H9 (cell line): ENCODE measurements at regions not wholly inside any gene's neighbourhood (a gene's known extent, or its start where the extent isn't known, plus 50 kb on each side); places are given as distances from the start of the nearest gene placed in this dataset.

ENCODE experiments used
- DNase-seq: peaks from one replicate; pipeline ENCODE4 v3.0.0-alpha.2; 2017
- H2AFZ ChIP-seq: one replicate; pipeline ENCODE4 v1.6.1; 2013; ENCODE audit warnings: mild to moderate bottlenecking, low read length, control low read depth, moderate library complexity
- H2AK5ac ChIP-seq: 2 replicates; pipeline ENCODE4 v1.6.1; 2013; ENCODE audit warnings: low read length, control low read depth, mixed read lengths; ENCODE audit not compliant: insufficient read length
- H2BK120ac ChIP-seq: one replicate; pipeline ENCODE4 v1.6.1; 2013; ENCODE audit warnings: low read depth, mild to moderate bottlenecking, low read length, control low read depth, inconsistent platforms; ENCODE audit not compliant: poor library complexity, severe bottlenecking
- H2BK12ac ChIP-seq: 2 replicates; pipeline ENCODE4 v1.6.1; 2013; ENCODE audit warnings: low read length, control low read depth, mixed read lengths, low read depth; ENCODE audit not compliant: insufficient read length
- H2BK15ac ChIP-seq: 2 replicates; pipeline ENCODE4 v1.6.1; 2013; ENCODE audit warnings: low read depth, low read length, control low read depth
- H2BK20ac ChIP-seq: one replicate; pipeline ENCODE4 v1.6.1; 2013; ENCODE audit warnings: low read depth, mild to moderate bottlenecking, low read length, control low read depth, inconsistent platforms; ENCODE audit not compliant: poor library complexity, severe bottlenecking
- H2BK5ac ChIP-seq: 2 replicates; pipeline ENCODE4 v1.6.1; 2013; ENCODE audit warnings: low read length, control low read depth, mixed read lengths; ENCODE audit not compliant: insufficient read length
- H3K14ac ChIP-seq: 2 replicates; pipeline ENCODE4 v1.6.1; 2013; ENCODE audit warnings: low read length, control low read depth; ENCODE audit not compliant: insufficient read depth
- H3K18ac ChIP-seq: 2 replicates; pipeline ENCODE4 v1.6.1; 2013; ENCODE audit warnings: low read depth, mild to moderate bottlenecking, mixed read lengths, low read length, control low read depth; ENCODE audit not compliant: insufficient read length
- H3K23ac ChIP-seq: 2 replicates; pipeline ENCODE4 v1.6.1; 2013; ENCODE audit warnings: low read length, control low read depth, mixed read lengths, low read depth; ENCODE audit not compliant: insufficient read length
- H3K23me2 ChIP-seq: 2 replicates; pipeline ENCODE4 v1.6.1; 2013; ENCODE audit warnings: low read depth, mild to moderate bottlenecking, mixed read lengths, low read length, control low read depth; ENCODE audit not compliant: insufficient read length, poor library complexity, severe bottlenecking
- H3K27ac ChIP-seq: 2 replicates; pipeline ENCODE4 v1.5.1; 2013; ENCODE audit warnings: low read length, control low read depth, mixed read lengths, low read depth; ENCODE audit not compliant: insufficient read length
- H3K27me3 ChIP-seq: 2 replicates; pipeline ENCODE4 v1.6.1; 2013; ENCODE audit warnings: low read length, control low read depth, inconsistent platforms; ENCODE audit not compliant: insufficient read depth
- H3K4ac ChIP-seq: 2 replicates; pipeline ENCODE4 v1.6.1; 2013; ENCODE audit warnings: low read depth, mild to moderate bottlenecking, control low read depth, inconsistent platforms, low read length, moderate library complexity
- H3K4me1 ChIP-seq: 2 replicates; pipeline ENCODE4 v1.6.1; 2013; ENCODE audit warnings: low read length, control low read depth, inconsistent platforms; ENCODE audit not compliant: insufficient read depth
- H3K4me2 ChIP-seq: 2 replicates; pipeline ENCODE4 v1.6.1; 2013; ENCODE audit warnings: low read length, control low read depth, mixed read lengths; ENCODE audit not compliant: insufficient read length, insufficient read depth
- H3K56ac ChIP-seq: 2 replicates; pipeline ENCODE4 v1.6.1; 2013; ENCODE audit warnings: low read depth, mild to moderate bottlenecking, mixed read lengths, low read length, control low read depth; ENCODE audit not compliant: insufficient read length
- H3K79me1 ChIP-seq: 2 replicates; pipeline ENCODE4 v1.6.1; 2013; ENCODE audit warnings: low read depth, mild to moderate bottlenecking, moderate library complexity, low read length, control low read depth, inconsistent platforms; ENCODE audit not compliant: insufficient read depth, poor library complexity, severe bottlenecking
- H3K79me2 ChIP-seq: 2 replicates; pipeline ENCODE4 v1.6.1; 2013; ENCODE audit warnings: low read length, control low read depth, inconsistent platforms; ENCODE audit not compliant: insufficient read depth
- H3K9ac ChIP-seq: 2 replicates; pipeline ENCODE4 v1.6.1; 2013; ENCODE audit warnings: low read length, control low read depth, mixed read lengths; ENCODE audit not compliant: insufficient read length; ENCODE audit errors: extremely low read depth
- H3K9me3 ChIP-seq: one replicate; pipeline ENCODE4 v1.6.1; 2013; ENCODE audit warnings: low read depth, low read length, inconsistent platforms; ENCODE audit not compliant: control insufficient read depth
- H3T11ph ChIP-seq: one replicate; pipeline ENCODE4 v1.6.1; 2013; ENCODE audit warnings: mild to moderate bottlenecking, low read length, control low read depth, inconsistent platforms
- H4K20me1 ChIP-seq: one replicate; pipeline ENCODE4 v1.6.1; 2013; ENCODE audit not compliant: control insufficient read depth, insufficient read length, insufficient read depth
- H4K5ac ChIP-seq: 2 replicates; pipeline ENCODE4 v1.6.1; 2013; ENCODE audit warnings: low read depth, mild to moderate bottlenecking, mixed read lengths, low read length, control low read depth; ENCODE audit not compliant: insufficient read length
- H4K8ac ChIP-seq: replicated peaks from 2 replicates; pipeline ENCODE4 v1.6.1; 2013; ENCODE audit warnings: low read length, control low read depth, mixed read lengths, low read depth; ENCODE audit not compliant: insufficient read length
- H4K91ac ChIP-seq: 2 replicates; pipeline ENCODE4 v1.6.1; 2013; ENCODE audit warnings: low read depth, mild to moderate bottlenecking, moderate library complexity, mixed read lengths, low read length, control low read depth; ENCODE audit not compliant: insufficient read length
- H3K27ac Mint-ChIP-seq, 3 experiments: 2 replicates in 2 of 3; 3 replicates in 1 of 3; pipeline ENCODE4 v1.8.0; 2020 to 2021; ENCODE audit warnings: mixed read lengths in 3 of 3, mild to moderate bottlenecking in 1 of 3, moderate library complexity in 1 of 3
- H3K27me3 Mint-ChIP-seq: 2 replicates; pipeline ENCODE4 v1.8.0; 2021; ENCODE audit warnings: low read depth, mild to moderate bottlenecking, moderate library complexity, mixed read lengths
- H3K36me3 Mint-ChIP-seq, 3 experiments: 2 replicates in 2 of 3; 3 replicates in 1 of 3; pipeline ENCODE4 v1.8.0; 2020 to 2021; ENCODE audit warnings: low read depth in 3 of 3, mixed read lengths in 3 of 3; ENCODE audit not compliant: insufficient read depth in 1 of 3
- H3K4me1 Mint-ChIP-seq, 2 experiments: 2 replicates each; pipeline ENCODE4 v1.8.0; 2020; ENCODE audit warnings: mixed read lengths in 2 of 2
- H3K4me3 Mint-ChIP-seq, 2 experiments: 2 replicates in 1 of 2; 3 replicates in 1 of 2; pipeline ENCODE4 v1.8.0; 2020 to 2021; ENCODE audit warnings: mild to moderate bottlenecking in 2 of 2, mixed read lengths in 2 of 2, moderate library complexity in 1 of 2
- H3K9me3 Mint-ChIP-seq, 2 experiments: 2 replicates in 1 of 2; 3 replicates in 1 of 2; pipeline ENCODE4 v1.8.0; 2020; ENCODE audit warnings: mild to moderate bottlenecking in 2 of 2, mixed read lengths in 2 of 2, moderate library complexity in 1 of 2
- CTCF ChIP-seq: fragments of 200-600 bp; sonication (generic); conservative IDR thresholded peaks from 3 replicates; pipeline ENCODE4 v1.8.0; 2021; ENCODE audit warnings: antibody characterized with exemption, mild to moderate bottlenecking
- WGBS: extraction: QIAGEN DNeasy Blood & Tissue Kit; methylation state at CpG from one replicate; pipeline ENCODE4 v1.1.7; 2013; ENCODE audit warnings: missing lambda C conversion rate, low lambda C conversion rate, mixed read lengths; ENCODE audit not compliant: insufficient read length; ENCODE audit errors: extremely low coverage; 5-methylcytosine and 5-hydroxymethylcytosine counted together

- Histone ChIP-seq H2BK20ac (no peak overlapping the region), H3K79me2 (no peaks in the 10 kb centered on the region), H4K8ac (no peak overlapping the region), H3K9ac (no peak overlapping the region), H3K14ac (no peak overlapping the region), H3K27me3 (no peaks in the 10 kb centered on the region), H3K27ac (no peak overlapping the region), H3K23ac (no peak overlapping the region), H3K18ac (no peak overlapping the region), H3K9me3 (no peaks in the 10 kb centered on the region), H2AFZ (no peak overlapping the region), H3K23me2 (no peaks in the 10 kb centered on the region), H3K79me1 (no peaks in the 10 kb centered on the region), H2BK5ac (no peak overlapping the region), H4K20me1 (no peaks in the 10 kb centered on the region), H2AK5ac (no peak overlapping the region), H3K4ac (no peak overlapping the region), H2BK12ac (no peak overlapping the region), H4K5ac (no peak overlapping the region), H3T11ph (no peak overlapping the region), H2BK15ac (no peak overlapping the region), H3K4me1 (no peaks in the 10 kb centered on the region), H4K91ac (no peak overlapping the region), H3K56ac (no peak overlapping the region), H3K4me2 (no peak overlapping the region), H2BK120ac (no peak overlapping the region)
- Mint-ChIP-seq H3K4me3 (no peak overlapping the region), H3K9me3 (no peaks in the 10 kb centered on the region), H3K4me1 (peaks cover under 1 to 3% of the 10 kb centered on the region in 2 experiments), H3K27me3 (peaks cover 3% of the 10 kb centered on the region), H3K27ac (no peak overlapping the region), H3K36me3 (no peaks in the 10 kb centered on the region; a peak in 1 of 7 replicates)
- no CpG with 5 or more reads among the region's 19 CpGs for WGBS
- no peak for DNase-seq
- no peak for TF ChIP-seq CTCF
Measured at GRCh38 chr21:43271452-43272020, 102.7 kb downstream of the CRYAA start.
